ENCODE measurements at regions not wholly inside any gene's neighbourhood (a gene's known extent, or its start where the extent isn't known, plus 50 kb on each side); places are given as distances from the start of the nearest gene placed in this dataset.

DNA sequence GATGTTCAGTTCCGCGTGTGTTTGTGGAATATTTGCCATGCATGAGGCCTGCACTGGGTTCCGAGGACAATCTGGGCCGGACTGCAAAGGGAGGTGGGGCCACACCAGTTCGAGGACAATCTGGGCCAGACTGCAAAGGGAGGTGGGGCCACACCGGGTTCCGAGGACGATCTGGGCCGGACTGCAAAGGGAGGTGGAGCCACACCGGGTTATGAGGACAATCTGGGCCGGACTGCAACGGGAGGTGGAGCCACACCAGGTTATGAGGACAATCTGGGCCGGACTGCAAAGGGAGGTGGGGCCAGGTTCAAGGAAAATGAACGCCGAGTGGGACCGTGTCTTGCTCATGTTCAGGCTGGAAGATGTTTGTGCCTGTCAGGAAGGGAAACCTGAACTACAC is 97.8 kb upstream of the HDAC4 start:
- no peaks in the 10 kb centered on the region for H3K4me1 ChIP-seq (ENCODE audit: control insufficient read depth in 4 of 4, insufficient read depth in 4 of 4, low read length in 3 of 4)
- no peak for DNase-seq (ENCODE audit: low spot score)

DNA sequence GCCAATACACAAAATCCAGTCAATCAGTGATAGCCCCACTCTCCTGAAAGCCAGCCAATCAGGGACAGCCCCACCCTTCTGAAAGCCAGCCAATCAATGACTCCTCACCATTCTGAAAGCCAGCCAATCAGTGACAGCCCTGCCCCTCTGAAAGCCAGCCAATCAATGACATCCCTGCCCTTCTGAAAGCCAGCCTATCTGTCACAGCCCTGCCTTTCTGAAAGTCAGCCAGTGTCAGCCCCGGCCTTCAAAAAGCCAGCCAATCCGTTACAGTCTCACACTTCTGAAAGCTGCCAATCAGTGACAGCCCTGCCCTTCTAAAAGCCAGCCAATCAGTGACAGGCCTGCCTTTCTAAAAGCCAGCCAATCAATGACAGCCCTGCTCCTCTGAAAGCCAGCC is 95.9 kb upstream of the HDAC4 start:
- no peak overlapping the region for H3K4me3 ChIP-seq (ENCODE audit: low read depth in 1 of 3, low read length in 3 of 3)
- no peak overlapping the region for H3K9ac ChIP-seq (ENCODE audit: low read depth in 1 of 2, low read length in 2 of 2)
- H3K27me3 ChIP-seq (ENCODE audit: control insufficient read depth in 4 of 4, insufficient read depth in 4 of 4, low read length in 3 of 4): no peaks in the 10 kb centered on the region
- no peaks in the 10 kb centered on the region for H3K4me1 ChIP-seq (ENCODE audit: control insufficient read depth in 4 of 4, insufficient read depth in 4 of 4, low read length in 3 of 4)
- DNase-seq (ENCODE audit: low spot score): no peak
- H3K9me3 ChIP-seq (ENCODE audit: control insufficient read depth in 4 of 4, low read length in 3 of 4): peaks cover 0 to 3% (median 0%) of the 10 kb centered on the region in 4 donors
- no peak overlapping the region for H3K27ac ChIP-seq (ENCODE audit: low read depth in 1 of 2, low read length in 2 of 2)
- WGBS: 71% methylated on average over 2 of the region's 2 CpGs
- H3K36me3 ChIP-seq (ENCODE audit: control insufficient read depth in 4 of 4, insufficient read depth in 3 of 4, low read depth in 1 of 4, low read length in 3 of 4): no peaks in the 10 kb centered on the region
- TF ChIP-seq, protein P1, sequence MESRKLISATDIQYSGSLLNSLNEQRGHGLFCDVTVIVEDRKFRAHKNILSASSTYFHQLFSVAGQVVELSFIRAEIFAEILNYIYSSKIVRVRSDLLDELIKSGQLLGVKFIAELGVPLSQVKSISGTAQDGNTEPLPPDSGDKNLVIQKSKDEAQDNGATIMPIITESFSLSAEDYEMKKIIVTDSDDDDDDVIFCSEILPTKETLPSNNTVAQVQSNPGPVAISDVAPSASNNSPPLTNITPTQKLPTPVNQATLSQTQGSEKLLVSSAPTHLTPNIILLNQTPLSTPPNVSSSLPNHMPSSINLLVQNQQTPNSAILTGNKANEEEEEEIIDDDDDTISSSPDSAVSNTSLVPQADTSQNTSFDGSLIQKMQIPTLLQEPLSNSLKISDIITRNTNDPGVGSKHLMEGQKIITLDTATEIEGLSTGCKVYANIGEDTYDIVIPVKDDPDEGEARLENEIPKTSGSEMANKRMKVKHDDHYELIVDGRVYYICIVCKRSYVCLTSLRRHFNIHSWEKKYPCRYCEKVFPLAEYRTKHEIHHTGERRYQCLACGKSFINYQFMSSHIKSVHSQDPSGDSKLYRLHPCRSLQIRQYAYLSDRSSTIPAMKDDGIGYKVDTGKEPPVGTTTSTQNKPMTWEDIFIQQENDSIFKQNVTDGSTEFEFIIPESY (IDR thresholded peaks at IDR 0.05): no peak
- TF ChIP-seq RAD21 (IDR thresholded peaks at IDR 0.05): no peak
- TF ChIP-seq ATF3 (IDR thresholded peaks at IDR 0.05): no peak
- TF ChIP-seq FOXA1 (IDR thresholded peaks at IDR 0.05): no peak
- no peak for TF ChIP-seq GABPA (IDR thresholded peaks at IDR 0.05 in 1 of 2, conservative IDR thresholded peaks at IDR 0.05 in 1 of 2)
- no peak for TF ChIP-seq TAF1 (conservative IDR thresholded peaks at IDR 0.05)
- TF ChIP-seq EGR1 (IDR thresholded peaks at IDR 0.05; ENCODE audit: low read depth in 2 of 2): no peak
- no peak for TF ChIP-seq HNF4A (conservative IDR thresholded peaks at IDR 0.05)
- TF ChIP-seq, protein P2, sequence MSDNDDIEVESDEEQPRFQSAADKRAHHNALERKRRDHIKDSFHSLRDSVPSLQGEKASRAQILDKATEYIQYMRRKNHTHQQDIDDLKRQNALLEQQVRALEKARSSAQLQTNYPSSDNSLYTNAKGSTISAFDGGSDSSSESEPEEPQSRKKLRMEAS (IDR thresholded peaks at IDR 0.05): no peak
- no peak for TF ChIP-seq SP1 (IDR thresholded peaks at IDR 0.05)
- TF ChIP-seq, protein P3, sequence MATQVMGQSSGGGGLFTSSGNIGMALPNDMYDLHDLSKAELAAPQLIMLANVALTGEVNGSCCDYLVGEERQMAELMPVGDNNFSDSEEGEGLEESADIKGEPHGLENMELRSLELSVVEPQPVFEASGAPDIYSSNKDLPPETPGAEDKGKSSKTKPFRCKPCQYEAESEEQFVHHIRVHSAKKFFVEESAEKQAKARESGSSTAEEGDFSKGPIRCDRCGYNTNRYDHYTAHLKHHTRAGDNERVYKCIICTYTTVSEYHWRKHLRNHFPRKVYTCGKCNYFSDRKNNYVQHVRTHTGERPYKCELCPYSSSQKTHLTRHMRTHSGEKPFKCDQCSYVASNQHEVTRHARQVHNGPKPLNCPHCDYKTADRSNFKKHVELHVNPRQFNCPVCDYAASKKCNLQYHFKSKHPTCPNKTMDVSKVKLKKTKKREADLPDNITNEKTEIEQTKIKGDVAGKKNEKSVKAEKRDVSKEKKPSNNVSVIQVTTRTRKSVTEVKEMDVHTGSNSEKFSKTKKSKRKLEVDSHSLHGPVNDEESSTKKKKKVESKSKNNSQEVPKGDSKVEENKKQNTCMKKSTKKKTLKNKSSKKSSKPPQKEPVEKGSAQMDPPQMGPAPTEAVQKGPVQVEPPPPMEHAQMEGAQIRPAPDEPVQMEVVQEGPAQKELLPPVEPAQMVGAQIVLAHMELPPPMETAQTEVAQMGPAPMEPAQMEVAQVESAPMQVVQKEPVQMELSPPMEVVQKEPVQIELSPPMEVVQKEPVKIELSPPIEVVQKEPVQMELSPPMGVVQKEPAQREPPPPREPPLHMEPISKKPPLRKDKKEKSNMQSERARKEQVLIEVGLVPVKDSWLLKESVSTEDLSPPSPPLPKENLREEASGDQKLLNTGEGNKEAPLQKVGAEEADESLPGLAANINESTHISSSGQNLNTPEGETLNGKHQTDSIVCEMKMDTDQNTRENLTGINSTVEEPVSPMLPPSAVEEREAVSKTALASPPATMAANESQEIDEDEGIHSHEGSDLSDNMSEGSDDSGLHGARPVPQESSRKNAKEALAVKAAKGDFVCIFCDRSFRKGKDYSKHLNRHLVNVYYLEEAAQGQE (IDR thresholded peaks at IDR 0.05): no peak
- no peak for TF ChIP-seq HNF4G (IDR thresholded peaks at IDR 0.05)
- TF ChIP-seq JUND (IDR thresholded peaks at IDR 0.05): no peak
- TF ChIP-seq RXRA (IDR thresholded peaks at IDR 0.05): no peak

More for the DNA sequence above, 97.8 kb upstream of the HDAC4 start:
- 62% methylated on average over 16 of the region's 16 CpGs for WGBS
- Histone ChIP-seq H3K9me3 (ENCODE audit: control insufficient read depth in 4 of 4, low read length in 3 of 4) (peaks cover 0 to 3% (median 0%) of the 10 kb centered on the region in 4 donors), H3K4me3 (ENCODE audit: low read depth in 1 of 3, low read length in 3 of 3) (no peak overlapping the region), H3K27me3 (ENCODE audit: control insufficient read depth in 4 of 4, insufficient read depth in 4 of 4, low read length in 3 of 4) (no peaks in the 10 kb centered on the region), H3K27ac (ENCODE audit: low read depth in 1 of 2, low read length in 2 of 2) (no peak overlapping the region), H3K36me3 (ENCODE audit: control insufficient read depth in 4 of 4, insufficient read depth in 3 of 4, low read depth in 1 of 4, low read length in 3 of 4) (no peaks in the 10 kb centered on the region), H3K9ac (ENCODE audit: low read depth in 1 of 2, low read length in 2 of 2) (no peak overlapping the region)
- no peak for TF ChIP-seq HNF4G (IDR thresholded peaks at IDR 0.05)
- TF ChIP-seq YY1 (IDR thresholded peaks at IDR 0.05): no peak
- no peak for TF ChIP-seq FOXA1 (IDR thresholded peaks at IDR 0.05)
- TF ChIP-seq GABPA (IDR thresholded peaks at IDR 0.05 in 1 of 2, conservative IDR thresholded peaks at IDR 0.05 in 1 of 2): no peak
- TF ChIP-seq, protein P1 (IDR thresholded peaks at IDR 0.05): no peak
- TF ChIP-seq RXRA (IDR thresholded peaks at IDR 0.05): no peak
- TF ChIP-seq HNF4A (conservative IDR thresholded peaks at IDR 0.05): no peak
- TF ChIP-seq SP1 (IDR thresholded peaks at IDR 0.05): no peak
- TF ChIP-seq, protein P3 (IDR thresholded peaks at IDR 0.05): no peak
- no peak for TF ChIP-seq EGR1 (IDR thresholded peaks at IDR 0.05; ENCODE audit: low read depth in 2 of 2)

Data from liver (tissue), 7 donors.